Karpas-422 (cell line): ENCODE measurements at regions not wholly inside any gene's neighbourhood (a gene's known extent, or its start where the extent isn't known, plus 50 kb on each side); places are given as distances from the start of the nearest gene placed in this dataset.
A peak's percentile ranks its signal among the peaks of the same experiment; 100 is the strongest.

Experiments used
- DNase-seq: peaks from one replicate; pipeline ENCODE4 v3.0.0-alpha.2; 2015
- H2AFZ ChIP-seq: fragments of 200-600 bp; sonication (generic); 2 replicates; pipeline ENCODE4 v1.6.1; 2014; ENCODE audit warnings: antibody characterized with exemption, low read length, mixed read lengths
- H3K27ac ChIP-seq: fragments of 200-600 bp; sonication (generic); 2 replicates; pipeline ENCODE4 v1.5.1; 2014; ENCODE audit warnings: mild to moderate bottlenecking, low read length, moderate library complexity
- H3K27me3 ChIP-seq: fragments of 200-600 bp; sonication (generic); 2 replicates; pipeline ENCODE4 v1.6.1; 2014; ENCODE audit warnings: low read length, mixed read lengths
- H3K36me3 ChIP-seq: fragments of 200-600 bp; sonication (generic); 2 replicates; pipeline ENCODE4 v1.6.1; 2014; ENCODE audit warnings: low read length, mixed read lengths; ENCODE audit not compliant: insufficient read depth
- H3K4me1 ChIP-seq: fragments of 200-600 bp; sonication (generic); 2 replicates; pipeline ENCODE4 v1.6.1; 2014; ENCODE audit warnings: mild to moderate bottlenecking, low read length, mixed read lengths
- H3K4me2 ChIP-seq: fragments of 200-600 bp; sonication (generic); 2 replicates; pipeline ENCODE4 v1.6.1; 2014; ENCODE audit warnings: low read length, low read depth, mild to moderate bottlenecking; ENCODE audit not compliant: poor library complexity, severe bottlenecking
- H3K4me3 ChIP-seq: fragments of 200-600 bp; sonication (generic); 2 replicates; pipeline ENCODE4 v1.5.1; 2014; ENCODE audit warnings: mild to moderate bottlenecking, antibody characterized with exemption, low read length, mixed read lengths
- H3K79me2 ChIP-seq: fragments of 200-600 bp; sonication (generic); 2 replicates; pipeline ENCODE4 v1.6.1; 2014; ENCODE audit warnings: mild to moderate bottlenecking, low read length, mixed read lengths
- H3K9ac ChIP-seq: fragments of 200-600 bp; sonication (generic); 2 replicates; pipeline ENCODE4 v1.6.0; 2014; ENCODE audit warnings: low read length
- H3K9me2 ChIP-seq: fragments of 200-600 bp; sonication (generic), shearing (Covaris generic); replicated peaks from 2 replicates; pipeline ENCODE4 v1.6.0; 2014; ENCODE audit warnings: mild to moderate bottlenecking, low read length, moderate library complexity; ENCODE audit not compliant: insufficient read depth
- H3K9me3 ChIP-seq: fragments of 300-700, 200-600 bp; sonication (generic); 2 replicates; pipeline ENCODE4 v1.6.1; 2014; ENCODE audit warnings: low read length, mixed read lengths
- H4K20me1 ChIP-seq: fragments of 200-600 bp; sonication (generic); 2 replicates; pipeline ENCODE4 v1.6.1; 2014; ENCODE audit warnings: mild to moderate bottlenecking, antibody characterized with exemption, low read length, low read depth; ENCODE audit not compliant: insufficient read depth

DNA sequence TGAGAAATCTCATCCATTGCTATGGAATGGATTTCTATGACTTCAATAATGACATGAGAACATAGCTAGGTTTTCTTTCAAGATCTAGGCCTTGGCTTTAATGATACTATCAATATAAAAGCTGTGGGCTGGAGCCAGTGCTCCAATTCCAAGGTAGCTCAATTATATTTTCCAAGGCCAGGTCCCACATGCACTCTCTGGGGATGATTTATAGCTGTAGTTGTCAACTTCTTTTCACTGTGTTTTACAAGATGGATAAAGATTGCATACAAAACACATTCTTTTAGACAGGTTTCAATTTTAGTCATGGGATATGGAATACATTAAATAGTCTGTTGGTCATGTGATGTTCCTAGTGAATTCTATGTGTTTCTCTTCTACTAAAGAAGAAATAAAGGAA is 156.7 kb downstream of the DCAF12L1 start:
- no peaks in the 10 kb centered on the region for H3K4me1 ChIP-seq
- H3K4me2 ChIP-seq = no peak overlapping the region
- H3K27me3 ChIP-seq = no peaks in the 10 kb centered on the region
- H3K4me3 ChIP-seq = no peak overlapping the region
- H3K27ac ChIP-seq = no peak overlapping the region
- peaks cover 28% of the 10 kb centered on the region for H3K9me3 ChIP-seq
- no peak overlapping the region for H3K9ac ChIP-seq
- no peak overlapping the region for H2AFZ ChIP-seq
- DNase-seq = no peak
- no peaks in the 10 kb centered on the region for H3K36me3 ChIP-seq
- no peaks in the 10 kb centered on the region for H3K9me2 ChIP-seq
- H3K79me2 ChIP-seq = no peaks in the 10 kb centered on the region
- H4K20me1 ChIP-seq = no peaks in the 10 kb centered on the region

DNA sequence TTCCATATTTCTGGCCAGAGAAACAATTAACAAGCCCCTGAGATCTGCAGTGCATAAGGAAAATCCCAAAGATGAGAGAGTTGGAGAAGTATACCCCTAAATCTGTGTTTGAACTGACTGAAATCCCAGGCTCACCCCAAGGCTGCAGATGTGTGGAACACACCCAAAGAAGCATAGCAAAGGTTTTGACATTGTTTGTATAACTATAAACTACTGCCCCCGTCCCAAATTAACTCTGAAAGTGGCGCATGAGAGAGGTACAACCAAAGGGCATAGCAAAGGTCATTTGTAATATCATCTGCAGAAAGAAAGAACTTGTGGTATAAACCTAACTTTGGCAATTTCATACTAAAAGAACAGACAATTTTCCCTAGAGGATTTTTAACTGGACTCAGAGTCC is 157.9 kb downstream of the DCAF12L1 start:
- H3K9me2 ChIP-seq = no peaks in the 10 kb centered on the region
- no peaks in the 10 kb centered on the region for H3K79me2 ChIP-seq
- H3K9me3 ChIP-seq = peaks cover 21% of the 10 kb centered on the region
- no peak overlapping the region for H3K9ac ChIP-seq
- H3K4me2 ChIP-seq = no peak overlapping the region
- no peak overlapping the region for H2AFZ ChIP-seq
- H3K4me3 ChIP-seq = no peak overlapping the region
- H3K36me3 ChIP-seq = no peaks in the 10 kb centered on the region
- no peaks in the 10 kb centered on the region for H3K27me3 ChIP-seq
- DNase-seq = no peak
- no peak overlapping the region for H3K27ac ChIP-seq
- no peaks in the 10 kb centered on the region for H4K20me1 ChIP-seq
- no peaks in the 10 kb centered on the region for H3K4me1 ChIP-seq

DNA sequence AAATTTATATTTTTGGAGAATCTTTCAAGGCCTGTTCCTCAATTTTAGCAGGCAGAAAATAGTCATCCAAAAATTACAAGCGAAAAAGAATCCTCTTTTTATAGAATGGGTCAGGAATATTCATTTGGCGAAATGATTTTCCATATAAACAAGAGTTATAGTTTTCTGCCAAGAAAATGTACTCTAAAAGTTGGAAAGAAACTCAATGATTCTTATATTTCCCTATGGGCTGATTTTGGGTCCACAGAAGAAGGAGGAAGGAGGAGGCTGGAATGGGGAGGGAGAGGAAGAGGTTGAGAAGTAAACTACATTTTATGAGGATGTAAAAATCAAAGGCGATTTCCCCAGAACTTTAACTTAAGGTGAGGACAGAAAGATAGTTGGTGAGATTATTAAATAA is 159.3 kb downstream of the DCAF12L1 start:
- Histone ChIP-seq H3K79me2 (no peaks in the 10 kb centered on the region), H3K27me3 (no peaks in the 10 kb centered on the region), H3K9me2 (no peaks in the 10 kb centered on the region), H4K20me1 (no peaks in the 10 kb centered on the region), H3K9ac (no peak overlapping the region), H3K36me3 (no peaks in the 10 kb centered on the region), H3K4me2 (no peak overlapping the region), H3K9me3 (peaks cover 13% of the 10 kb centered on the region; the same call in 1 of the 2 replicates), H2AFZ (no peak overlapping the region), H3K4me3 (no peak overlapping the region), H3K4me1 (no peaks in the 10 kb centered on the region), H3K27ac (no peak overlapping the region)
- no peak for DNase-seq

DNA sequence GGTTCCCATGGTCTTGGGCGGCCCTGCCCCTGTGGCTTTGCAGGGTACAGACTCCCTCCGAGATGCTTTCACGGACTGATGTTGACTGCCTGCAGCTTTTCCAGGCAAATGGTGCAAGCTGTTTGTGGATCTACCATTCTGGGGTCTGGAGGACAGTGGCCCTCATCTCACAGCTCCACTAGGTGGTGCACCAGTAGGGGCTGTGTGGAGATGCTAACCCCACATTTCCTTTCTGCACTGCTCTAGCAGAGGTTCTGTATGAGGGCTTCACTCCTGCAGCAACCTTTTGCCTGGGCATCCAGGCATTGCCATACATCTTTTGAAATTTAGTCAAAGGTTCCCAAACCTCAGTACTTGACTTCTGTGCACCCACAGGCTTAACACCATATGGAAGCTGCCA is 176.1 kb downstream of the DCAF12L1 start:
- H3K36me3 ChIP-seq = no peaks in the 10 kb centered on the region
- no peaks in the 10 kb centered on the region for H3K9me2 ChIP-seq
- peaks cover 3% of the 10 kb centered on the region for H3K9me3 ChIP-seq
- H3K27ac ChIP-seq = no peak overlapping the region
- no peak overlapping the region for H3K4me2 ChIP-seq
- DNase-seq = no peak
- H3K4me3 ChIP-seq = no peak overlapping the region
- H4K20me1 ChIP-seq = no peaks in the 10 kb centered on the region
- no peaks in the 10 kb centered on the region for H3K27me3 ChIP-seq
- H3K79me2 ChIP-seq = no peaks in the 10 kb centered on the region
- H2AFZ ChIP-seq = no peak overlapping the region
- no peak overlapping the region for H3K9ac ChIP-seq
- no peaks in the 10 kb centered on the region for H3K4me1 ChIP-seq

DNA sequence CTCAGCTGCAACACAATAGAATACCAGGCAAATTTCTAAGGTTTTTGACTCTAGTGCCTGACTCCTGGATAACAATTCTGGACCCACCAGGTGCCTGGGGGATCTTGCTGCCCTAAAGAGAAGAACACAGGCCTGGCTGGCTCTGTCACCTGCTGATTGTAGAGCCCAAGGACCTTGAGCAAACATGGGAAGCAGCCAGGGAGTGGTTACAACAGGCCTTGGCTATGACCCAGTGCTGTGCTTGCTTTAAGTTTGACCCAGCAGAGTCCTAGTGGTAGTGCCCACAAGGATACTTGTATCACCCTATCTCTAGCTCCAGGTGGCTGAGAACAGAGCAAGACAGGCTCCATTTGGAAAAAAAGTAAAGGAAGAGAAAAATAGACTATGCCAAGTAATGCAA is 176.8 kb upstream of the DCAF12L2 start:
- no peaks in the 10 kb centered on the region for H3K4me1 ChIP-seq
- H3K27ac ChIP-seq = no peak overlapping the region
- no peaks in the 10 kb centered on the region for H3K27me3 ChIP-seq
- H3K9ac ChIP-seq = no peak overlapping the region
- no peaks in the 10 kb centered on the region for H3K36me3 ChIP-seq
- no peak for DNase-seq
- no peaks in the 10 kb centered on the region for H4K20me1 ChIP-seq
- no peaks in the 10 kb centered on the region for H3K9me2 ChIP-seq
- H3K4me2 ChIP-seq = no peak overlapping the region
- no peak overlapping the region for H3K4me3 ChIP-seq
- H2AFZ ChIP-seq = no peak overlapping the region
- H3K9me3 ChIP-seq = peaks cover 11% of the 10 kb centered on the region
- H3K79me2 ChIP-seq = no peaks in the 10 kb centered on the region

DNA sequence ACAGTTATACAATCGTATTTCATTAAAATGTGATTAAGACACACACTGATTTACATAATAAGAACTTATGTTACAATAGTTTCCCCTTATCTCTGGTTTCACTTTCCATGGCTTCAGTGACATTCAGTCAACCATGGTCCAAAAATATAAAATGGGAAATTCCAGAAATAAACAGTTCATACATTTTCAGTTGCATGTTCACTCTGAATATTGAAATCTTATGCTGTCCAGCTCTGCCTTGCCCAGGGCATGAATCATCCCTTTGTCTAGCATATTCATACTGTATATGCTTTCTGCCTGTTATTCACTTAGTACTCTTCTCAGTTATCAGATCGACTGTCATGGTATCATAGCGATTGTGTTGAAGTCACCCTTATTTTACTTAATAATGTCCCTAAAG is 173.8 kb upstream of the DCAF12L2 start:
- H3K4me2 ChIP-seq = peak overlapping the region; percentile 5
- no peaks in the 10 kb centered on the region for H3K4me1 ChIP-seq
- no peak overlapping the region for H2AFZ ChIP-seq
- H3K9me3 ChIP-seq = peaks cover 6% of the 10 kb centered on the region
- H3K4me3 ChIP-seq = no peak overlapping the region
- no peaks in the 10 kb centered on the region for H3K9me2 ChIP-seq
- no peaks in the 10 kb centered on the region for H4K20me1 ChIP-seq
- H3K79me2 ChIP-seq = no peaks in the 10 kb centered on the region
- DNase-seq = no peak
- H3K9ac ChIP-seq = no peak overlapping the region
- no peaks in the 10 kb centered on the region for H3K27me3 ChIP-seq
- H3K36me3 ChIP-seq = no peaks in the 10 kb centered on the region
- H3K27ac ChIP-seq = no peak overlapping the region

DNA sequence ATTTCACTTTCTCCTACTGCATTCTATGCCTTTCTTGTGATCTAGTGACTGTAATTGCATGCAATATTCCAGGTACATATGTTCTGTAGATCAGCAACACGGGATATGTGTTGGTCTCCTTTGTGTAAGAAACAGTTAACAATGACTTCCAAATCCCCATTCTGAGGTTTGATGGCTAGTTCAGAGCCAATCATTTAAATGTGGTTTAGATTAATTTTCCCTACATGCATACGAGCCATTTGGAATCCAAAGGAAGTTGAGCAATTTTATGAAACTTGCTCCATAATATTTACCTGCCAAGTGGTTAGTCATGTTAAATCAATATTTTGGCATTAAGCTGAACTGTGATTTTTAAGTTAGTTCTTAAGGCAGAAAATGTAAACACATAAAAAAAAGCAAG is 172.8 kb upstream of the DCAF12L2 start:
- H3K9ac ChIP-seq = no peak overlapping the region
- no peak overlapping the region for H3K4me2 ChIP-seq
- DNase-seq = no peak

DNA sequence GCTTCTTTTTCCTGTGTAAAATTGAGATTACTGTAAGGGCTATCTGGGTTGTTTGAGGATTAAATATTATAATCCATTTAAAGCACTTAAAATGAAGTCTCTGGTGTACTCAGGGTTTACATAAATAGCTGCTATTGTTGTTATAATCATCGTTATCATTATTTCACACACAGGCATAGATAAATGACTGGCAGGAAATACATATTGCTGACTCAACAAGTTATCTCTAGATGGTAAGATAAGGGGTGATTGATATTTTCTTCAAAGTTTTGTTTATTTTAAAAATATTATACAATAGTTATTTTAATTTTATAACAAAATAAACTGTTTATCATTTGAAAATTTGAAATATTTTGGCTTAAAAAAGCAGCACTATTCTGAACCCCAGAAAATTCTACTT is 134.3 kb upstream of the DCAF12L2 start:
- Histone ChIP-seq H3K9ac (no peak overlapping the region), H3K4me1 (no peaks in the 10 kb centered on the region), H3K27ac (no peak overlapping the region), H4K20me1 (no peaks in the 10 kb centered on the region), H3K9me3 (peaks cover 22% of the 10 kb centered on the region), H3K4me3 (no peak overlapping the region), H3K27me3 (no peaks in the 10 kb centered on the region), H3K9me2 (no peaks in the 10 kb centered on the region), H3K36me3 (no peaks in the 10 kb centered on the region), H3K4me2 (no peak overlapping the region), H3K79me2 (no peaks in the 10 kb centered on the region), H2AFZ (no peak overlapping the region)
- DNase-seq = no peak

More for the DNA sequence above, 172.8 kb upstream of the DCAF12L2 start:
- no peaks in the 10 kb centered on the region for H3K4me1 ChIP-seq
- H3K4me3 ChIP-seq = no peak overlapping the region
- no peak overlapping the region for H2AFZ ChIP-seq
- no peaks in the 10 kb centered on the region for H3K79me2 ChIP-seq
- no peak overlapping the region for H3K27ac ChIP-seq
- H3K27me3 ChIP-seq = no peaks in the 10 kb centered on the region
- no peaks in the 10 kb centered on the region for H3K9me2 ChIP-seq
- no peaks in the 10 kb centered on the region; the same call in 1 of the 2 replicates for H3K9me3 ChIP-seq
- no peaks in the 10 kb centered on the region for H3K36me3 ChIP-seq
- no peaks in the 10 kb centered on the region for H4K20me1 ChIP-seq
